ENCODE measurements at regions not wholly inside any gene's neighbourhood (a gene's known extent, or its start where the extent isn't known, plus 50 kb on each side); places are given as distances from the start of the nearest gene placed in this dataset.
"Not testable (repeated sequence)": the region's sequence is repeated elsewhere in the genome, so short reads cannot be mapped to it uniquely, and the experiment has no call there.

GRCh38 chr2:150136401-150136800 lies 351.1 kb downstream of the RND3 start:
- no peak for DNase-seq (ENCODE audit: low spot score)

DNA sequence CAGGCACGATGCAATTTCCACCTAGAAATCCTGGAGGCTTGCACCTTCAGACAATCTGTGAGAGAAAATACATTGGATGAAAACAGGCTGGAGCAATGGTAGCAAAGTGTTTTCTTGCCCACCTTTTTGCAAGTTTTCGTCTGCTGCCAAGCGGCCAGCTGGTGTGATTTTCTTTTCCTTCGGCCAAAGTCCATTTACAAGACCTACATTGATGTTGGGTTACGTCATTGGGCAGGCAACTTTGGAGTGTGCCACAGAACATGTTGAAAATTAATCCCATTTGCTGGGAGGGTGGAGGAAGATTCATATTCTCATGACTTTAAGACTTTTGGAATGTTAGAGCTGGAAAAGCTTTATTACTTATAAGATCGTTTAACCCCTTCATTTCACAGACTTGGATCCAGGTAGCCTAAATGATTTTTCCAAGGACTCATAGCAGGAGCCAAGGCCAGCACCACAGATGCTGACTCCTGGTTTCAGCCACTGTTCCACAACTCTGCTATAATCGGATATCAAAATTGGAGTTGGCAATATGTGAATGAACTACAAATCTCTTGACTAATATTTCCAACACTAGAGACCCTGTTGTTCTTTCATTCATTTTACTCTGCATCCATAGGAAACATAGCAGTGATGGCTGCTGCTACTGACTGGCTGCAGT lies 352.1 kb downstream of the RND3 start:
- no peak for DNase-seq (ENCODE audit: low spot score)

GRCh38 chr2:150134223-150134857 lies 353.1 kb downstream of the RND3 start:
- no peak for DNase-seq (ENCODE audit: low spot score)

- DNase-seq (ENCODE audit: low spot score) = peak; percentile 81
Observed at GRCh38 chr2:150133623-150134022, 353.8 kb downstream of the RND3 start.

DNA sequence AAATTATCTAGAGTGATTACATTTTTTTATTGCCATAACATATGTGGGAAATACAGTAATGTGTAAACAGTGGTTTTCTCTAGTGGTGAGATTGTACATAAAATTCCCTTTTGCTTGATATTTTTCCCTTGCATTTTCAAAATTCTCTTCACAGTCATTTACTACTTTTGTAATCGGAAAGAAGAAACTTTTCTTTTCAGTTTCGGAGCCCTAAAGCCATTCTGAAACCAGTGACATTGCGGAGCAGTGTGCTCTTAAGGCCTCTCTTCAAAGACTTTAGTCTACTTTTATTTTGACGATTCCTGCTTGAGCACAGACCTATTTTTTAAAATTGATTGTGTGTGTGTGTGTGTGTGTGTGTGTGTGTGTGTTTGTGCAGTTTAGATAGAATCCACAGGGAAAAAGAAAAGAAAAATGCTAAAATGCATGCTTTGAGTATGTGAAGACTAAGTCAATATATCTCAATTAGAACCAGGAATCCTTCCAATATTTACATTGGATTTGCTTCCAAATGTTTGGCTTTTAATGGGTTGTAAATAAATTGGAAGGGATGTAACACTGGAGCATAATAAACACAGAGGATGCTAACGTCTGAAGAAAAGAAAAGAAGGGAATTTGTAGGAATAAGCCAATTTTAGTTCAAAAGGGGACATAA lies 357.4 kb downstream of the RND3 start:
- no peak for DNase-seq (ENCODE audit: low spot score)

GRCh38 chr2:150127995-150128394 lies 359.5 kb downstream of the RND3 start:
- DNase-seq (ENCODE audit: low spot score) = no peak

DNA sequence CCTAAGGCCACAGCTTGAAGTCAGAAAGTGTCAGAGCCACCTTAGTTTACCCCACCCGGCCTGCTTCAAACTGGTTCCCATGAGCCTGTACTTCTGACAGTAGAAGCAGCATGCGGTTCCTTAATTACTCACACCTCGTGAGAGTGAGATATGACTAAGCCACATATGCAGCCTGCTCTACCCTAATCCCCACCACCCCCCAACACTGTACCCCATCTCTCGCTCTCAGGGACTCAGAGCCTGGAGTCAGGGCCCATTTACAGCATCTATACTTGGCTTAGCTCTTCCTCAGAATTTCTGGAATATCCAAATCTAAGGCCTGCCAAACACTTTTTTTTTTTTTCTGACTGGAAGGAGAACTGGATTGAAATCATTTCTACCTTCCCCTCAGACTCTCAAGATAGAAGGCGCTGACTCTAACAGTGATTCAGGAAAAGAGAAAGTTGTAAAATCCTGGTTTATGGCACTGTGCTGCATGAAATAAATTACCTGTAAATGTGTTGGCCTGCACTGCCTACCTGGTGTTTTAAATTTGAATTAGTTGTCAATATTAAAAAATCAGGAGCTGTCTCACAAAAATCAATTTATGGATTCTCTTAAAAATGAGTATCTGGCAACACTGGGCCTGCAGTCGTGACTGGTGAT lies 360.0 kb downstream of the RND3 start:
- no peak for DNase-seq (ENCODE audit: low spot score)

DNA sequence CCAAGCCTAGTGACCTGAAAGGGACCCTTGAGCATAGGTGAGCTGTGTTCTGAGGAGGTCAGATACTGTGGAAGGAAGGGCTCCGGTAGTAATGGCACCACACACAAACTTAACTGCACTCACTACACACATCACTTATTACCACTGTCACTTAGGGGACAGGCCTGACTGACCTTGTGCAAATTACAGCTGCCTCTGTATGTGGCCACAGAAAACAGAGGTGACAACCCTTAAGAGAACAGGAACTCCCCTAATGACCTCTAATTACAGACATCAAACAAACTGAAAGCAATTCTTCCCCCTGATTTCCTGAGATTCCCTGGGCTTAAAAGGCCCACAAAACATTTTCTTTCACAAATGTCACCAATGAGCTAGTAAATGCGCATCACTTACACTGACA lies 360.6 kb downstream of the RND3 start:
- no peak for DNase-seq (ENCODE audit: low spot score)

GRCh38 chr2:150126143-150126740 lies 361.2 kb downstream of the RND3 start:
- no peak for DNase-seq (ENCODE audit: low spot score)

GRCh38 chr2:150125708-150126107 lies 361.8 kb downstream of the RND3 start:
- DNase-seq (ENCODE audit: low spot score) = no peak

DNA sequence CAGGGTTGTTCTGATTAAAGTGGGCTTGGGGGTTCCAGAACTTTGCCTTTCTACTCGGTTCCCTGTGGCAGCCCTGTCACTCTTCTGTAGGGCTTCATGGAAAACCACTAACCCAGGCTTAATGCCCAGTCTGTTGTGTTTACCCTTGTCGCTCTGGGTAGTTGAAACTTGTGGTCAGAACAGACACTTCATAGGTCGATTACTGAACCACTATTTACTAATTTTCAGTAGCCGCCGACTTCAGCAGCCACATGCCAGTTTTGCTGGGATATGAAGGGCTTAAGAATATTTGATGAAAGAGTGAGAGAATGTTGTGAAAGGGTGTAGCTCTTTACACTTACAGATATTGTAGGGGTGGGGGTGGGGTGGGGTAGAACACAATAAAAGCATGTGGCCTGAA lies 362.3 kb downstream of the RND3 start:
- DNase-seq (ENCODE audit: low spot score) = no peak

DNA sequence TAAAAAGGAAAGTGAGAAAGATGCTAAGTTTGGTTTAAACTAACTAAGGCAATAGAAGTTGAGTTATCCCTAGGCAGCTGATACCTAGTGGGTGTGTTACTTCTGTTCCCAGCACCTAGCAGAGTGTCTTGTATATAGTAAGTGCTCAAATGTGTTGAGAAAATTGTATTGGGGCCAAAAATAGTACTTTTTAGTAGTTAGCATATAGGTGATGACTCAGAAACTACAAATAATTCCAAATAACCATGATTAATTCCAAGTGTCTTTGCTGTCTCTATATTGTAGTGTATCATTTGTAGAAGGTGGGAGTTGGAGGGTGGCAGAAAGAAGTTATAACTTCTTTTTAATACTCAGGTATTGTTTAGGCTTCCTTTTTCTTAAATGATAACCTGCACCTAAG lies 362.7 kb downstream of the RND3 start:
- no peak for DNase-seq (ENCODE audit: low spot score)

- DNase-seq (ENCODE audit: low spot score) = no peak
Observed at GRCh38 chr2:150122871-150123613, 364.4 kb downstream of the RND3 start.

GRCh38 chr2:150122156-150122555 lies 365.3 kb downstream of the RND3 start:
- no peak for DNase-seq (ENCODE audit: low spot score)

DNA sequence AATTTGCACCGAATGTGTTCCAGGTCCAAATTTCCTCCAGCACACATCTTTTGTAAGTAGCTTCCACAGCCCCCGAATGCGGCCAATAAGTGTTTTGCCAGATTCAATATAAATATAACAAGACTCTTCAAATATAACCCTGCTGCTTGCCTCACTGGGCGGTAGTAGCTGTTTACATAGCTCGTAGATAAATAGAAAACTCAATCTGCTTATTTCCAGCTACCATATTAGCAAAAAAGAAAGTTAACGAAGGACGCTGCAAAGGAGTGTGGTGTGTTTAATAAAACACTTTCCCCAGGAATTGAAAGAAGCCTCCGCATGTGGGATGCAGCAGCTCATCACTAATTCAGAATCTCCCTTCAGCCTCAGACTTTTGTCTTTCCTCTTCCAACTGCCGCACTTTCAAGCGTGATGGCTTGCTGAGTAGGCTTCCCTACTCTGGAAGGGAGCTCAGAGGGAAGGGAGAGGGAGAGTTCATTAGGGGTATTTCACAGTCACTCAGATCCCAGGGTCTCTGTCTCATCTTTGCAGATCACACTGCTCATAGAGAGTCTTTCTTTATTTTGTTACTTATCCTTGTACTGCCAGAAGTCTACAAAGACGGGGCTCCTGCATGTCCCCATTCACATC lies 367.0 kb downstream of the RND3 start:
- no peak for DNase-seq (ENCODE audit: low spot score)

DNA sequence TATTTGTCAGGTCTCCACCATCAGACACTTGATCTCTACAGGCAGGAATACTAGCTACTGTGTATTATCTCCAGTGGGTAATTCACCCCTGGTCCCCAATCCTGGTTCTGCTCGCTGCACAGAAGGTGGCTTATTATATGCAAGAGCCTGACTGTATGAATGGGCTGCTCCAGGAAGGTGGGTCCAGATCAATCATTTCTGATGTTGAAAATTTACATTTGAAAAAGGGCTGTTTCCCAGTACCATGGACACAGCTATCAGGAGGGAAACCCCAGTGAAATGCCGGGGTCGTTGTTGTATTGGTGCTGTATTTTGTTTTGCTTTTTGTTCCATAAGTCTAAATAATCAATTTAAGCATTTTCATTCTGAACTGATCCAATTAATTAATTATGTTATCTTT lies 367.6 kb downstream of the RND3 start:
- DNase-seq (ENCODE audit: low spot score) = no peak

DNA sequence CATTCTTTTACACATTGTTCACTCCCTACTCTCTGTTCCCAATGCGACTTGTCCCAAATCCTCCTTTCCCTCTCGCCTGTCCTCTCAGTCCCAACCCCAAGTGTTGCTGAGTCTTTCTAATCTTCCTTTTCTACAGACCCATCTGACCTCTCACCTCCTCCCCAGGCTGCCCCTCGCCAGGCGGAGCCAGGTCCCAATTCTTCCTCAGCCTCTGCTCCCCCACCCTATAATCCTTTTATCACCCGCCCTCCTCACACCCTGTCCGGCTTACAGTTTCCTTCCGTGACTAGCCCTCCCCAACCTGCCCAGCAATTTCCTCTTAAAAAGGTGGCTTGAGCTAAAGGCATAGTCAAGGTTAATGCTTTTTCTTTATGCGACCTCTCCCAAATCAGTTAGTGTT lies 373.4 kb downstream of the RND3 start:
- not testable (repeated sequence) for DNase-seq (ENCODE audit: low spot score)

DNA sequence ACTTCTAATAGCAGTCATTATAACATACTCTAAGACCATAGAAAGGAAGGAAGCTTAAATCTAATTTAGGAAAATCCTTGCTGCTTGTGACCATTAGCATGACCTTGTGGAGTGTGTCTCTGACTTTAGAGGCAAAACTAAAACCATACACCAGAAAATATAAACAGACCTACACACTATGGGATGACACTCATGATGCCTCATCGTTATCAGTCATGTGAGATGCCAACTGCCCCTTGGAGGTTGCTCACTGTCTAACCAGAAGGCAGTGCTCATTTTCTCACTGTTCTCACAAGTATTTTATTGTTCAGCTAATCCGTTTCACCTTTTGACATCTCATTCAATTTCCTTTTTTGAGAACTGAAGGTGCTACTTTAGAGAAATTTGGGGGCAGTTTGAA lies 376.9 kb downstream of the RND3 start:
- peak; percentile 68 for DNase-seq (ENCODE audit: low spot score)

DNA sequence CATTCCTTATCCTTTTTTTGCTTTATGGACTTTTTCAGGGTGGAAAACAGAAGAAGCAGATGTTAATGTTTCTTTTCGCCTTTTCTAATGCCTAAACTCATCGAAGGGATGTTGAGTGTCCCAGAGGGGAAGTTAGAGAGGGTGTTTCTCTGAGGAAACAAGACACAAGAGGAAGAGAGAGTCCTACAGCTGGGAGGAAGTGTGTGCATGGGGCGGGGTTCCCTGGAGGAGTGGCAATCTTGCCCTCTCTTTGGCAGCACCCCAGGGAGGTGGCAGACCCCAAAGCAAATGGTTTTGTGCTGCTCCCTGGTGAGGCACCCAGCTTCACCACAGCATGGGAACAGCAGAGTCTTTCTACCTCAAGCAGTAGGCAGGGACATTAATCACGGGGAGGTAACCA lies 377.6 kb downstream of the RND3 start:
- no peak for DNase-seq (ENCODE audit: low spot score)

GRCh38 chr2:150109028-150109427 lies 378.4 kb downstream of the RND3 start:
- no peak for DNase-seq (ENCODE audit: low spot score)

DNA sequence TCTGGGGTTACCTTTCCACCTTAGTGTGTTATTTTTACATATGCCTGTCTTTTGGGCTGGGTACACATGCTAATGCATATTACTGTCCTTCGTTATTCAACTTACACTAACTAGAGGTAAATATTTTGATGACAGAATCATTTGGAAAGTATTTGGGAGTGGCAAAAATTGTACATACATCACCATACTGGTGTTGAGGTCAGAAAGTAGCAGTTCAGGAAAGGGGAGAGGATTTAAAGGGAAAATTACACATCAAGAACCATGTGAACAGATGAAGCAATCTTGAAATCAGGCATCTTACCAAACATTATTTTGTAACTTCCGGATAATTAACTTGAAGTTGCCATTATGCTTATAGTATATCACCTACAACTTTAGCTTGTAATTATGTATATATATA lies 379.7 kb downstream of the RND3 start:
- DNase-seq (ENCODE audit: low spot score) = no peak

GRCh38 chr2:150107170-150107569 lies 380.3 kb downstream of the RND3 start:
- DNase-seq (ENCODE audit: low spot score) = no peak

Data from COLO829 (cell line).